ENCODE measurements at regions not wholly inside any gene's neighbourhood (a gene's known extent, or its start where the extent isn't known, plus 50 kb on each side); places are given as distances from the start of the nearest gene placed in this dataset.

- Histone ChIP-seq H3K27me3 (replicated peaks; ENCODE audit: control insufficient read depth, insufficient read depth, low read length) (no peaks in the 10 kb centered on the region), H3K4me3 (replicated peaks; ENCODE audit: low read depth, low read length) (no peak overlapping the region), H3K36me3 (ENCODE audit: control insufficient read depth, insufficient read depth, low read length) (no peaks in the 10 kb centered on the region)
- no peak for TF ChIP-seq CTCF (IDR thresholded peaks at IDR 0.05; ENCODE audit: insufficient read depth, low read length, poor library complexity, severe bottlenecking)
- DNase-seq (ENCODE audit: extremely low read depth, insufficient read length): no peak
Observed at GRCh38 chr1:201774224-201774982, 54.6 kb upstream of the IPO9 start.

GRCh38 chr1:201774983-201775344 lies 54.0 kb upstream of the IPO9 start:
- no peak for TF ChIP-seq CTCF (IDR thresholded peaks at IDR 0.05; ENCODE audit: insufficient read depth, low read length, poor library complexity, severe bottlenecking)
- DNase-seq (ENCODE audit: extremely low read depth, insufficient read length): no peak
- no peaks in the 10 kb centered on the region for H3K27me3 ChIP-seq (replicated peaks; ENCODE audit: control insufficient read depth, insufficient read depth, low read length)
- no peaks in the 10 kb centered on the region for H3K36me3 ChIP-seq (ENCODE audit: control insufficient read depth, insufficient read depth, low read length)
- H3K4me3 ChIP-seq (replicated peaks; ENCODE audit: low read depth, low read length): no peak overlapping the region

- no peak for TF ChIP-seq CTCF (IDR thresholded peaks at IDR 0.05; ENCODE audit: insufficient read depth, low read length, poor library complexity, severe bottlenecking)
- no peak overlapping the region for H3K4me3 ChIP-seq (replicated peaks; ENCODE audit: low read depth, low read length)
- no peaks in the 10 kb centered on the region; the same call in 1 of the 2 replicates for H3K27me3 ChIP-seq (replicated peaks; ENCODE audit: control insufficient read depth, insufficient read depth, low read length)
- no peak for DNase-seq (ENCODE audit: extremely low read depth, insufficient read length)
- no peaks in the 10 kb centered on the region for H3K36me3 ChIP-seq (ENCODE audit: control insufficient read depth, insufficient read depth, low read length)
Observed at GRCh38 chr1:201775380-201775779, 53.6 kb upstream of the IPO9 start.

GRCh38 chr1:201778279-201779065 lies 50.5 kb upstream of the IPO9 start:
- no peaks in the 10 kb centered on the region; the same call in 1 of the 2 replicates for H3K27me3 ChIP-seq (replicated peaks; ENCODE audit: control insufficient read depth, insufficient read depth, low read length)
- no peaks in the 10 kb centered on the region for H3K36me3 ChIP-seq (ENCODE audit: control insufficient read depth, insufficient read depth, low read length)
- TF ChIP-seq CTCF (IDR thresholded peaks at IDR 0.05; ENCODE audit: insufficient read depth, low read length, poor library complexity, severe bottlenecking): no peak
- H3K4me3 ChIP-seq (replicated peaks; ENCODE audit: low read depth, low read length): no peak overlapping the region
- DNase-seq (ENCODE audit: extremely low read depth, insufficient read length): no peak

Data from GM06990 (cell line).